GM19324 (cell line): ENCODE measurements at regions not wholly inside any gene's neighbourhood (a gene's known extent, or its start where the extent isn't known, plus 50 kb on each side); places are given as distances from the start of the nearest gene placed in this dataset.

Experiments
- ATAC-seq: cut with Tn5 transposase; IDR thresholded peaks from one replicate; pipeline ENCODE4 v1.9.1; 2021; ENCODE audit warnings: mild to moderate bottlenecking, moderate library complexity; ENCODE audit not compliant: unreplicated experiment, low FRiP score

DNA sequence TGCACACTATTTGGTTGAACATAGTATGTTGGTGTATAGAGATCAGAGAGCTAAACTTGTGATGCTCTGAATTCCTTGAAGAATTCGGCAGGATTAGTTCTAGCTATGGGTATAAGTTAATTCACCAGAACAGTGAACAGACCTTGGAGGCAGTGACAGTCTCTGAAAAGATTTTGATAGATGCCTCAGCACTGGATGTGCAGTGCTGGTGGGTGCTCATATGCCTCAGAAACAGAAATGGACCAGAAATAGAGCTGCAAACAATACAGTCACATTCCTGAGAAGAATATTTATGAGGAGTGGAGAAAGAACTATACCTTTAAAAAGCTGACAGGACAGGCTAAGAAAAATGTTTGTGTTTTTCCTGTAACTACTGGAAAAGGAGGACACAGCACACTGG is 747.7 kb downstream of the KCTD16 start:
- no peak for ATAC-seq

DNA sequence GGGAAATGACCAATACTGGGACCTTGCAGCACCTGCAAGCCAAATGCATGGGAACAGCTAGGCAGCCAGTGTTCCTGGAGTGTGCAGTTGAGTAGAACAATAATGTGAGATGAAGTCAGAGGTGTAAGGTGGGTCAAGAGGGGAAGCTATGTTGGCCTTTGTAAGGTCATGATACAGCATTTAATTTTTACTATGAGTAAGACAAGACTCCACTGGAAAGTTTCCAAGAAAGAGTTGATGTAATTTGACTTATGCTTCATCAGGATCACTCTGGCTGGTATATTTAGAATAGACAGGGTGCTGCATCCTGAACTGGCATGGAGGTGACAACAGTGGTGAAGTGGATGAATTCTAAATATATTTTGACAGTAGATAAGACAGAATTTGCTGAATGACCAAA is 744.8 kb downstream of the KCTD16 start:
- no peak for ATAC-seq

DNA sequence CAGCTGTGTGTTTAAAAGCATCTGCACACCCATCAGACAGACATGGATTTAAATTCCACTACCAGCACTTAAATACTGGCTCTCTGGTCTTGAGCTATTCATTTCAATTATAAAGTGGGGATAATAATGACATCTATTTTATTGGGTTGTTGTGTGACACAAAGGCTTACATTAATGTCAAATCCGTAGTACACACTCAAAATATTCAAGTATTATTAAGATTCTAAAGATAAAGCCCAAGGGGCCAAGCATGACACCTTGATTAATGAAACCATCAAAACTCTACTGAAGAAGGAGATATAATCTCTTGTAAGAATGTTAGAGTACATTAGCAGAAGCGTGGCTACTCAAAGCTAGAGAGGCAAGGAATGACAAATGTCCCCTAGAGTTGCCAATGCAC is 743.0 kb downstream of the KCTD16 start:
- ATAC-seq = no peak

DNA sequence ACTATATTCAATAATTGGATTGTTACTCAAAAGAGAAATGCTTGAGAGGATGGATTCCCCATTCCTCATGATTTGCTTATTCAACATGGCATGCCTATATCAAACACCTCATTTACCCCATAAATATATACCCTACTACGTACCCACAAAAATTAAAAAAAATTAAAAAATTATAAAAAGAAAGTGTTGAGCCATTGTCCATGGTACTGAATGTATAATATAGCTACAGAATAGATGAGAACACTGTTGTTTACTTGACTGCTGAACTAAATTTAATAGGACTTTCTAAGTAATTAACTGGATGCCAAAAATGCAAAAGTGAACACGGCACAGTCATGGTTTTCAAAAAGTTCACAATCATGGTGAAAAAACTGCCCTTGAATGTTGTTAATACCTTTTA is 725.8 kb downstream of the KCTD16 start:
- ATAC-seq = no peak

DNA sequence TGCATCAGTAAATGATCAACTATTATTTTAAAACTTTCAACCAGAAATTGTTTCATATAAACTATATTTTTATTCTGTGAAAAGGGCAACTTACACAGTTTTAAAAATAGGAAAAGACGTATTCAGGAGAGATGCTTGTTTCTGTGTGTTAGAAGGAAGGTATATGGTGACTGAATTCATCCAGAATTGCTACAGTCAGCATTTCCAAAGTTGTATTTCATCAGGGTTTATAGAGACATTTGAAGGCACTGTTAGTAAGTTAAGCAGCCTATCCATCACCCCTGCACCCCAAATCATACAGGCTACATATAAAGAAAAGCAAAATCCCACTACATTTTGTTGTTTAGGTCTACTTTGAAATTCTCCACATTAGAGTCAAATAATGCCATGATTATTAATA is 716.0 kb downstream of the KCTD16 start:
- ATAC-seq = no peak

DNA sequence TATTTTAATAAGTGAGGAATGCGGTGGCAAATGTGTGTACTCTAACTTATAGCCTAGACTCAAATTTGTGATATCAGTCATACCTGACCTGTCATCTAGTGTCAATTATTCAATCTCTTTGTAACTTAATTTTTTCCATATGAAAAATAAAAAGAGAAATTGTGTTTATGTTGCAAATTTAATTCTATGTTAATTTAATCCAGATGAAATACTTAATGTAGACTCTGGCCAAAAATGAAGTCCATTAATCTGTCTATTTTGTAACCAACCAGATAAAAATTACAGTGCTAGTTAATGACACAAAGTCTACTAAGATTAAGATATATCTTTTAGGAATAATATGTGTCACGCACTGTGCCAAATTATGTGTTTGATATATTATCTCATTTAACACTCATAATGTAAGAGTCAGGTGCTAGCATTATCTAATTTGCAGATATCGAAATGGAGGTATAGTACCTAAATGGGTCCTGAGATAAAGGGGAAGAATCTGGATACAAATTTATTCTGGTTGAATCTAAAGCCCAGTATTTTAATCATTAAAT is 712.1 kb downstream of the KCTD16 start:
- no peak for ATAC-seq

DNA sequence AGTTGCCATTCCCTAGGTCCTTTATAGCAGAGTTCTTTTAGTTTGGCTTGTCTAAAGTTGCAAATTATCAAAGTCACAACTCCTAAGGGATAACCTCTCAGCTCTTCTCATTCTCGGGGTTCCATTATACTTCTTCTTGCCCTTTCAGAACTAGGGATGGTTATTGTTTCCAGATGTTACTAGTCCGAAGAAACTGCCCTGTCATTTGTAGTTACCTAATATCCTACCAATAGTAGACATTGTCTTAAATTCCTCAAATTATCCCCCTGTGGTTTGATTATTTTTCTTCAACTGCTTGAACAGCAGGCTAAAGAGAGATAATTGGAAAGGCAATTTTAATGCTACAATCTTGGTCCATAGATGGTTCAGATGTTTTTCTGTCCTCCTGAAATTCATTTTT is 709.8 kb downstream of the KCTD16 start:
- no peak for ATAC-seq

DNA sequence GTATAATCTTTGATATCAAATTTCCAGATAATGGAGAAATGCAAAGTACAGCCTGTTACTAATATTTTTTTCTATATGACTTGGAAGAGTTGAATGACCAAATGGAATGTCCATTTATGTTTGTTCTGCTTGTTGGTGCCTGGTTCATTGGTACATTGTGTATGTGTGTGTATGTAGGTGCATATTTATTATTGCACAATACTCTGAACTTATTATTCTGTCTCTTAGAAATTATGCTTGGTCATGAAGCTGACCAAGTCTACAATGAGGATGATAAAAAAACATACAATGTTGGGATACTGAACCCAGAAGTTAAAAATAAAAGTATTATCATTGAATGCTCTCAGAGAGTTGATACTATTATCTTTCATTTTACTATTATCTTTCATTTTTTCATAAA is 706.3 kb downstream of the KCTD16 start:
- no peak for ATAC-seq

DNA sequence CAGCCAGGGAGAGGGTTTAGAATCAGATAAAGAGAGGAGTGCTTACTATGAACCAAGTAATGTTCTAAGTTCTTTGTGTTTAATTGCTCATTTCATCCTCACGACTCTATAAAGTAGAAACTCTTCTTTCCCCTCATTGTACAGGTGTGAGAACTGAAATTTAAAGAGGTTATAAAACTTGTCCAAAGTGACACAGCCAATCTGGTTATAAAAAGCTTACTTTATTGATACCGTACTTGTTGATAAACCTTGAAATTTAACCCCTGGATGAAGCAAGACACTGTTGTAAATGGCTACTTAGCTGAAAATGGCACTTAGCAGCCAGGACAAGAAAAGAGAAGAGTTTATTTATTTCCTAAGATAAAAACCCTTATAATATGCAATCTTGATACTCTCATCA is 702.4 kb downstream of the KCTD16 start:
- no peak for ATAC-seq

DNA sequence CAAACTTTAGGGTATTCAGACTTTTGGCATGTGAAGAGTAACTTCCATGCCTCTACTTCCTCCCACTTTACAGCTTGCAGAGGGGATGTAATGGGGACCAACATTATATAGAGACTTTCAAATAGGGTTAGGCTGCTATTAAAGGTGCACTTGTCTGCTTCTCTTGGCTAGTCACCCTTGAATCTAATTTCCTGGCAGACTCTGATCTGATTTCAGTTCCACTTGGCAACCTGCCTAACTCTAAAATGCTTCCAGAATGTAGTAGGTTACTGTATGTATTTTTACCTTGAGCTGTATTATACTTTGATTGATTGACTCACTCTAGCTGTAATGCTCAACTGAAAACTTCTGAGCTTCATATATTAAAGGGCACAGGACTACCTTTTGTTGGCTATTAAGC is 693.4 kb downstream of the KCTD16 start:
- no peak for ATAC-seq

DNA sequence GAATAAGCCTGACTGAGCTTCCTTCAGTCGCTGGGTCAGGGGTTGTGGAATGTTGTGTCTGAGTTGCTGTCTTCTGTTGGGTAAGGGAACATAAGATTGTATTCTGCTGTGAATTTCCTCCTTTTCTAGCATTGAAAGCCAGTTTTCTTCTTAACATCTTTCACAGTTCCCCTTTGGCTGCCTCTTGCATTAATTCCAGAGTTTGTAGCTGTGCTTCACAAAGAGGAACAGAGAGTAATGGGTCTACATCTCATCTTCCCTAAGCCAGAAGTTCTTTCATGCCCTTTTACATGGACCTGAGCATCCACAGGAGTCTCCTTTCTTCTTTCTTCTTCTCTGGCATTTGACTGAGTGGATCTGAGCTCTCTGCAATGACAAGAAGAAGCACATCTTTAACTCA is 686.8 kb downstream of the KCTD16 start:
- ATAC-seq = no peak

DNA sequence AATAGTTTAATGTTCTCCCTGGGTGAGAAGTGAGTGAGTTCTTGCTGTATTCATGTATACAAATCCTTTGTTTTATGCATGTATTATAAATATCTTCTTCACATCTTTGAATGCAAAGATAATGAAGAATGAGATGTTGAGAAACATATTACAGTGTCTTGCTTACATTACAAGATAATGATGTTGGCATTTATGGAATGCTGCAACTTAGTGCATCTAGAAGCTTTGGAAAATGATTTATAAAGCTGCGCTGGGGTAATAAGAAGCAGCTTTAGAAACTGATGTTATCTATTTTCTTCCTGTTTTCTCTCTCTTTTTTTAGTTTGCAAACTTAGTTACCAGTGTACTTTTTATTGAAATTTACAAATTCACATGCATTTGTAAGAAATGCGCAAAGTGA is 673.4 kb downstream of the KCTD16 start:
- no peak for ATAC-seq

DNA sequence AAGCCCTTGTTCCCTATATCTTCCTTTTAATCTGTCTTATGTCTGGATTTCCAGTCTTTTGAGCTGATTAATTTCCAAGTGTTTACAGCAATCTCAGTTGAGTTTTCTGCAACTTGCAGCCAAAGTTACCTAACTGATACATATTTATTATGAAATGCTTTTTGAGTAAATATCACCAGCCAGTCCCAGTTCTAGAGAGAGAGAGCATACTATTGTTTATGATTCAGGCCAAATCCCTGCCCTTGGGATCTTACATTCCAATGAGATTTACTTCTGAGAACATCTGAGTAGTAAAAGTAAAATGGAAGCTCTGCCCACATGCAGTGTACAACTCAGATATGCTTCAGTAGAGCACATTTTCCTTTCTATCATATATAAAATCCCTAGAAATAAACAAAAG is 661.7 kb downstream of the KCTD16 start:
- no peak for ATAC-seq

DNA sequence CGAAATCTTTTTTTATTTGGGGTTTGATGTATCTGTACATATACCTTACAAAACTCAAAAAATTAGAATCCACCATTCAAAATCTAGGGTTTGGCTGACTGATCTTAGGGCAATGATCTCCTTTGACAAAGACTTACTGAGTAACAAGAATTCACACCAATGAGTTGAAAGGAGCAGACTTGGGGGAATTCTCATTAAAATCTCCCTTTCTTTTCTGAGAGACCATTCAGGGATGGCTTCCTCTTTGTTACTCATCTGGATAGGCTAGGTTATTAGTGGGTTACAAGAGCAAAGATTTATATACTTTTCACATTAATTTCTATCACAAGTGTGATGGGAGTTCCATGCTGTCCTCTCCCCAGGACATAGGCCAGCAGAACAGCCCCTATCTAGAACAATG is 661.0 kb downstream of the KCTD16 start:
- no peak for ATAC-seq

DNA sequence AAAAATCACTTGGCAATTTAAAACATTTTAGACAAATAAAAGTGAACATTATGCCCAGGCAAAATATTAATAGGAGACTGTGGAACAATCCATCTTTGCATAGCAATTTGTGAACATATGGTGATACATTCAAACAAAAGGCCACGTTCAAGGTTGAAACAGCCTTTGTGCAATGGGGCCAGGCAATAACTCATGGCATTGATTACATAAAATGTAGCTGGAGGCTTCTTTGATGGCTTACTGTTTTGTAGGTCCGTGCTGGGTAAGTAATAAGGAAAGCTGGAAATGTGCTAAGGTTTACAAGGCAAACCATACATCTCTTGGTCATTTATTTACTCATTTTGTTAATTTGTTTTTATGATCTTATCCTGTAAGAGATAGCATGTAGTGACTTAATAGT is 651.8 kb downstream of the KCTD16 start:
- ATAC-seq = no peak

DNA sequence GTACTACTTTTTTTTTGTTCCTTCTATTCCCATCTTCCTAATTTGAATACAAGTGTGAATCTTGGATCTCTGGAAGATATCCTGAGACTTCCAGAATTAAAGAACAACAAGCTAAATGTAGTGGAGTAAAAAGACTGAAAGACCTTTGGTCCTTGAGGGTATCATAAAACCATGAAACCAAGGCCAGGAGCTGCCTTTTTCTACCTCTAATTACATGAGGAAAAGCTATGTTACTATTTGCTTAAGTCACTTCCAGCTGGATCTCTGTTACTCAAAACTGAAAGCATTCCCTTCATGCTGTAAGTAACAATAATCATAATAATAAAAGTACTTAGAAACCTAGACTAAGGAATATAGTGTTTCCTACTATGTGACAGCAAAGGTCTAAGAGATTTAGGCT is 649.6 kb downstream of the KCTD16 start:
- ATAC-seq = no peak

DNA sequence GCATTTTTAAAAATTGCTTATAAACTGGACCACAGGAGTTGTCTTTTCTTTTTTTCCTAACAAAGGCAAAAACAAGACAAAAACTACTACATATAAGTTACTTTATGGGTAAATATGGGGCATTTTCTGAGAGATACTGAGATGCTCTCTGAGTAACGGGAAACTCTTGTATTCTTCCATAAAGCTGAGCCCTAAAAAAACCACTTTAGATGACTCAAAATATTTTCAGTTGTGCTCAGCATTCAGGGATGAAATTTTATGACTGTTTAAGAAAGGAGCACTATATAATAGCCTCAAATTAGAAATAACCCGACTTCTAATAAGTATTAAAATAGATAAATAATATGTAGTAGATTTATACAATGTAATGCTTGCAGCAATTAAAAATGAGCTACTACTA is 644.5 kb downstream of the KCTD16 start:
- ATAC-seq = no peak

DNA sequence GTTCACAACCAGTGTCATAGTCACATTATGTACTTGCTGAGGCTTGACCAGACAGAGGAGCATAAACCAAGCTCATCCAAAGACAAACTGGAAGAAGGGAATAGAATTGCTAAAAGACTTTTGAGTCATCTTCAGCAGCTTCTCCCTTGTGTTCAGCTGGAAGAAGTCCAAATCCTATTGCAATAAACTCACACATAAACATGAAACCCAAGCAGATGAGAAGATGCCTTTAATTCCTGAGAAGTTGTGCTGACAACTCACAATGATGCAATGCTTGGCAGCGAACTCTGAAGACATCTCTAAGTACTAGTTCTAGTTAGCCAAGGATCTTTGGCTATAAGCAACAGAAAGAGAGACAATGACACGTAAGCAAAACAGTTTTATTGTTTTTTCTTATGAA is 642.1 kb downstream of the KCTD16 start:
- no peak for ATAC-seq

DNA sequence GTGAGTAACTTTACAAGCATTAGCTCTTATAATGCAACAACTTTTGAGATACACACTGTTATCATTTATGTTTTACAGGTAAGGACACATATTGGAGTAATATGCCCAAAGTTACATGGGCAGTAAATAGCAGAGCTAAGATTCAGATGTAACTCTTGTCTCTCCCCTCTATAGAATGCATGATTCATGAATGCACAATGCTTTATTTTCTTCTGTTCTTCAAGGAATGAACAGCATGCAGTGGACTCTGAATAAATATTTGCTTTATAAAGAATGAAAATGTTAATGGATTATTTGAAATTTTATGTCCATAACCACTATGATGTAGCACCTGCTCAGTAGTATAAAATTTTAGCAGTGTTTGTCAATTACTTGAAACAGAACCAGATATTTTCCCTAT is 629.5 kb downstream of the KCTD16 start:
- ATAC-seq = no peak

DNA sequence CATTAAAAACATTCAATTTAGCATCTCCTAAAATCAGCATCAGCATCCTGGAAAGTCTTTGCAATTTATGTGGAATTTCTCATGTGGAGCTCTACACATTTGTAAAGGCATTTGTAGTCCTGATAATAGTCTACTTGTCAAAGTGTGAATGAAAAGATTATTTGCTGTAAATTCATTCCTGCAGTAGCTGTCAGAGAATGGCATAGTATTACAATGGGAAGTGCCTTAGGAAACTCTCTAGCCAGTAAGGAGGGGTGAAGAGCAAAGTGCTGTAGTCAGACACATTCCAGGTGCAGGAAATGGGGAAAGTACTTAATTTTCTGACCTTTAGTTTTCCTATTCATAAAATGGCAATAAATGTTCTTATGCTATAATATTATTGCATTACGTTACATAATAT is 627.9 kb downstream of the KCTD16 start:
- ATAC-seq = no peak

DNA sequence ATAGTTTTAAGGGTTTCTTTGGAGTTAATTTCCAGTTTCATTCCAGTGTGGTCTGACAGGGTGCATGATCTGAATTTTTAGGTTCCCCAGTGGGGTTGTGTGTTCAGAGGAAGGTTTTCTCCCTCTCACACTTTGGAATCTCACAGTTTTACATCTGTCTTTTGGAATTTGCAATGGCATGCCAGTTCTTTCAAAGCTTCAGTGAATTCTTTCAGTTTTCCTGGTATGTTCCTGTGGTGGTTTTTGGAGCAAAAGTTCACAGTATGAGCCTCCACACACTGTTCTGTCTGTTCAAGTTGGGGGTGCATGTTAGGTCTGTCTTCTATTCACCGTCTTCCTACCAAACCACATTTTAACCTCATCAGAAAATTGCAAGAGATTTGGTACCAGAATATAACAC is 624.2 kb downstream of the KCTD16 start:
- ATAC-seq = no peak

DNA sequence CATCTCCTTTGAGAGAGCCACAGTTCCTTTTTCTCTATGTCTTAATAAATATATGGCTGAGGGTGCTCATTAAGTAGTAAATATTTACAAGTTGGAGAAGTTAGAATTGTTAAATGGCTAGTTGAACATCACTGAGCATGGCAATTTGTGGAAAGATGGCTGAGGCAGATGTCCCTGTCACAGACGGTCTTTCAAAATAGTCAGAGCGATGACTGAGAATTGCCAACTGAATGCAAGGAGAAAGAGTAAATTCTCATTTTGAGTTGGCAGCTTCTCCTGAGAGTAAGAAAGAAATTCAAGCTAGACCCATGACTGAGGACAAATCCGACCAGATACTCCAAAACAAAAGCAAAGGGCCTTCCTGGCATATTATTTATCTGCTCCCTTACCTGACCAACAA is 617.9 kb downstream of the KCTD16 start:
- no peak for ATAC-seq

DNA sequence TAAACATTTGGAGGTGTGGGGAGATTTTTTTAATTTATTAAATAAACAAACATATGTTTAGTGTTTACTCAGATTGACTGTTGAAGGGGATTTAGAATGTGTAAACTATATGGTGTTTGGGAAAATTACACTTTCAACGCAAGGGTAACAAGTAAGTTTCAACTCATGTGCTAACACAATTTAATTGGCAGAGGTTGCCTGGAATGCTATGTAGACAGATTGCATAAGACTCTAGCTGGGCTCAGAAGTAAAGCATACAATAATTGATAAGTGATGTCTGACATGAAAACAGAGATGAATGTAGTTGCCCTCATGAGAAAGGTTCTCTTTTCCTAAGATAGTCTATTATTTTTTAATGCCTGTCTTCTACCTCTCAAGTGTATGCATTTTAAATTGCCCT is 617.4 kb downstream of the KCTD16 start:
- no peak for ATAC-seq
